Common myeloid progenitor, CD34-positive (primary cell): ENCODE measurements at regions not wholly inside any gene's neighbourhood (a gene's known extent, or its start where the extent isn't known, plus 50 kb on each side); places are given as distances from the start of the nearest gene placed in this dataset.

Source experiments
- CTCF ChIA-PET: fragments of 350-600 bp; sonication (Branson Sonifier 250); formaldehyde crosslinking; loops from one replicate; lab custom pipeline; 2021; ENCODE audit warnings: antibody characterized with exemption; lab: Charles Lee
- POLR2A ChIA-PET: fragments of 350-600 bp; sonication (Branson Sonifier 250); formaldehyde crosslinking; loops from one replicate; lab custom pipeline; 2021; ENCODE audit warnings: antibody characterized with exemption; lab: Charles Lee
- DNase-seq, 3 donors: peaks; one replicate each; pipeline versions ENCODE4 v3.0.0 to v3.0.0-alpha.2; 2013
- H3K27ac ChIP-seq, 2 experiments: 1 replicate in 1 of 2; 2 replicates in 1 of 2; pipeline ENCODE4 v1.7.0; 2013; ENCODE audit warnings: inconsistent platforms in 2 of 2, low read length in 2 of 2, mild to moderate bottlenecking in 2 of 2, low read depth in 1 of 2, moderate library complexity in 1 of 2; ENCODE audit not compliant: severe bottlenecking in 2 of 2, insufficient read depth in 1 of 2, poor library complexity in 1 of 2
- H3K27me3 ChIP-seq, 5 experiments: replicated peaks in 2 of 5; 1 replicate in 3 of 5; 2 replicates in 2 of 5; pipeline versions ENCODE4 v1.6.1 to v1.7.0; 2013; ENCODE audit warnings: low read length in 4 of 5, mild to moderate bottlenecking in 2 of 5, moderate library complexity in 2 of 5, inconsistent platforms in 1 of 5; ENCODE audit not compliant: insufficient read depth in 5 of 5, control insufficient read depth in 4 of 5
- H3K36me3 ChIP-seq, 4 experiments: 1 replicate in 2 of 4; 2 replicates in 2 of 4; pipeline versions ENCODE4 v1.6.1 to v1.7.0; 2013; ENCODE audit warnings: low read length in 3 of 4, control low read depth in 1 of 4, mild to moderate bottlenecking in 1 of 4; ENCODE audit not compliant: control insufficient read depth in 4 of 4, insufficient read depth in 4 of 4
- H3K4me1 ChIP-seq, 4 experiments: 1 replicate in 3 of 4; 2 replicates in 1 of 4; pipeline versions ENCODE4 v1.6.1 to v1.7.1; 2013; ENCODE audit warnings: low read length in 3 of 4, mild to moderate bottlenecking in 3 of 4, control low read depth in 1 of 4, inconsistent platforms in 1 of 4, moderate library complexity in 1 of 4; ENCODE audit not compliant: control insufficient read depth in 4 of 4, insufficient read depth in 4 of 4; ENCODE audit errors: control extremely low read depth in 1 of 4
- H3K4me3 ChIP-seq, 7 experiments: 1 replicate in 4 of 7; 2 replicates in 3 of 7; pipeline versions ENCODE4 v1.5.1 to v1.7.0; 2013; ENCODE audit warnings: mild to moderate bottlenecking in 7 of 7, low read length in 6 of 7, moderate library complexity in 6 of 7, inconsistent platforms in 2 of 7, low read depth in 2 of 7, control low read depth in 1 of 7; ENCODE audit not compliant: insufficient read depth in 4 of 7, control insufficient read depth in 1 of 7; ENCODE audit errors: extremely low read depth in 1 of 7
- H3K9me3 ChIP-seq, 5 experiments: 1 replicate in 4 of 5; 2 replicates in 1 of 5; pipeline versions ENCODE4 v1.6.1 to v1.7.1; 2013; ENCODE audit warnings: low read length in 4 of 5, mild to moderate bottlenecking in 2 of 5, inconsistent platforms in 1 of 5, low read depth in 1 of 5, moderate library complexity in 1 of 5; ENCODE audit not compliant: control insufficient read depth in 4 of 5, insufficient read depth in 2 of 5; ENCODE audit errors: control extremely low read depth in 1 of 5
- WGBS: methylation state at CpG from one replicate; pipeline ENCODE4 v1.1.5; 2013; ENCODE audit not compliant: insufficient coverage; 5-methylcytosine and 5-hydroxymethylcytosine counted together

DNA sequence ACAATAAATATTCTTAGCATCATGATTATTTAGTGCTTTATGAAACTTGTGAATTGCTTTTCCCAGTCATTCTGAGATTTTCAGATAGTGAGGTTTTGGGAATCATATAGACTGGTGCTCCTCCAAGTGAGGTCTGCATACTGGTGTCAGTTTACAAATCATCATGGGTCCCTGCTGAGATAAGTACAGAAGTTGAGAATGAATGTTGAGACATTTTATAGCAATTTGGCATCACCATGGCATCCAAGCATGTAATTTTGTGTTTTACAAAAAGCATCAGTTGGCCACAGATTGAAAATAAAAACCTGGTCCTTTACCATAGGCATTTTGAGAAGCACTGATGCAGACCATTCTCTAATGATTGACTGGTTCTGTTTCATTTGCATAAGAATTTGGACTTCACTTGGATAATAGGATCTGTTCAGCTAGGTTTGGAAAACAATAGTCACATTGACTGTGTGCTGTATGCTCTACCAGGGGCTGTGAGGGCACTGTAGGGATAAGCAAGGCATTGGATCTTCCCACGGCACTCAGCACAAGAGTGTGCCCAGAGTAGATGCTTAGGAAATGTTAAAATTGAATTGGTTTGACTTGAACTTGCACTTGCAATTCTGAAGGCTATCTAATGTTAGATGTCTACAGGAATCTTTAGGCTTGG, 79.0 kb upstream of the JUN start:
- H3K36me3 ChIP-seq: no peaks in the 10 kb centered on the region
- WGBS: 100% methylated on average over 1 of the region's 1 CpG
- no peak for DNase-seq
- H3K9me3 ChIP-seq: no peaks in the 10 kb centered on the region
- ChIA-PET CTCF (interaction anchor here (0.8 kb wide), 1 partner anchor 9 kb away, joined by 3 read pairs; no protein-coding TSS in a partner anchor), POLR2A (no interaction called here)
- no peak overlapping the region for H3K4me3 ChIP-seq
- no peak overlapping the region for H3K27ac ChIP-seq
- no peaks in the 10 kb centered on the region for H3K4me1 ChIP-seq
- no peaks in the 10 kb centered on the region for H3K27me3 ChIP-seq

DNA sequence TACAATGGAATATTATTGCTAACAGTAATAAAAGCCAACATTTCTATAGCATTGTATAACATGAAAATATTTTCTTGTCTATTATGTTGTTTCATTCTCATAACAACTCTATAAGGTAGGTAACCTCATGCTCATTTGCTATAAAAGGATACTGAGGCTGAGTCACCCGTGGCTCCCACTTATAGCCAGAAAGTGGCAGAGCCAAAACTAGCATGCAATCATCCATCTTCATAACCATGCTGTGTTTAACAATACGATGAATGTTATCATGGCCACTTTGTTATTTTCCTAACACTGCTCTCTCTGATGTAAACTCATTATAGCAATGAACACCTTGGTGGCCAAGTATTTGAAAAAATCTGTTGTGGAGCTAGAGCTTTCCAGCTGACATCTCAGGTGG, 80.8 kb upstream of the JUN start:
- no peaks in the 10 kb centered on the region for H3K36me3 ChIP-seq
- ChIA-PET POLR2A (no interaction called here), CTCF (no interaction called here)
- H3K27ac ChIP-seq: no peak overlapping the region
- H3K4me3 ChIP-seq: no peak overlapping the region
- no peak for DNase-seq
- no peaks in the 10 kb centered on the region for H3K27me3 ChIP-seq
- 100% methylated on average over 1 of the region's 2 CpGs for WGBS
- H3K4me1 ChIP-seq: no peaks in the 10 kb centered on the region
- no peaks in the 10 kb centered on the region for H3K9me3 ChIP-seq

DNA sequence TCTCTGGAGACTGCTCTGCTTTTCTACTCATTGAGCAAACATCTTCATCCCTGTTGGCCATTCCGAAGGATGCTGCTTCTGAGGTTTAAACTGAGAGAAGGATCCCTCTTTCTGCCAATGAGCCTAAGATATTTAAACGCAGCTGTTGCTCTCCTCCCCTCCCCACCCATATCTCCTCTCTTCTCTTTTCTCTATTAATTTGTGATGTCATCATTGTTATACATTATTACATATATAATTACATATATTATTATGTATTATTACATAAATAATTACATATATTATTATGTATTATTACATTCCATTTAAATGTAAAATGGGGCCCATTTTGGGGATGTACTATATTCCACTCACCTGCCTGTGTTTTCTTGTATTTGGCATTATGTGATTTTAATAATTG, 82.7 kb upstream of the JUN start:
- POLR2A ChIA-PET: interaction anchor here (0.6 kb wide), 1 partner anchor 30 kb away, joined by 3 read pairs; no protein-coding TSS in a partner anchor

DNA sequence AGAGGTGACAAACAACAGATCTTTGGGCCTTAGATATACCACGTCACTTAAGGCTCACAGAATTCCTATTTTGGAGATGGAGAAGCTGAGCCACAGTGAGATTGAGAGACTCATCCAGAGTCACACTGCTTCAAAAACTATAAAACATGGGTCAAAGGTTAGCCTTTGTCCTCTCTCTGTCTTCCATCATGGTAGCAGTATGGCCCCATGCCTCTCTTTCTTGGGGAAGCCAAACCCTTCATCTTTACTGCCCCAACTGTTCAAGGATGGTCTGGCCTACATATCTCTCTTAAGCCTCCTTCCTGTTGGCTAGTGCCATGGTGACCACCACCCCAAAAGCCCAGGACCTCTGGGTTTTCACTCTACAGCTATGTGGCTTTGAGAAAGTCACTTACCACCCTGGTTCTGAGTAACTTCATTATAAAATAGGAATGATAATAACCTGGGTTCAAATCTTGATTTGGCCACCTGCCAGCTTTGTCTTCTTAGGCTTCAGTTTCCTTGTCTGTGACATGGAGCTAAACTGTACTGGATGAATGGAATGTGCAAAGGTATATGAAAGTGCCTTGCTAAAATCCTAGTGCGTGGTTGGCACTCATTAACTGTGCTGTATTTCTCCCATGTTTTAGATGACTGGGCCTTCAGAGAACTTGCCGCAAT, 85.9 kb upstream of the JUN start:
- Histone ChIP-seq H3K27me3 (no peaks in the 10 kb centered on the region), H3K4me1 (peaks cover 0 to 4% (median 0%) of the 10 kb centered on the region in 4 experiments), H3K4me3 (no peak overlapping the region), H3K9me3 (no peaks in the 10 kb centered on the region), H3K36me3 (no peaks in the 10 kb centered on the region), H3K27ac (no peak overlapping the region)
- ChIA-PET CTCF (interaction anchor here (1.2 kb wide), 1 partner anchor 19 kb away, joined by 3 read pairs; no protein-coding TSS in a partner anchor), POLR2A (no interaction called here)
- DNase-seq: no peak
- WGBS: 97% methylated on average over 3 of the region's 3 CpGs

More for the DNA sequence above, 82.7 kb upstream of the JUN start:
- H3K36me3 ChIP-seq: no peaks in the 10 kb centered on the region
- no peaks in the 10 kb centered on the region for H3K27me3 ChIP-seq
- no peak for DNase-seq
- CTCF ChIA-PET: interaction anchor here (1.0 kb wide), 1 partner anchor 10 kb away, joined by 3 read pairs; no protein-coding TSS in a partner anchor
- WGBS: no CpG with 5 or more reads among the region's 2 CpGs
- H3K4me3 ChIP-seq: no peak overlapping the region
- peaks cover 0 to 4% (median 0%) of the 10 kb centered on the region in 4 experiments for H3K4me1 ChIP-seq
- H3K9me3 ChIP-seq: no peaks in the 10 kb centered on the region
- no peak overlapping the region for H3K27ac ChIP-seq

DNA sequence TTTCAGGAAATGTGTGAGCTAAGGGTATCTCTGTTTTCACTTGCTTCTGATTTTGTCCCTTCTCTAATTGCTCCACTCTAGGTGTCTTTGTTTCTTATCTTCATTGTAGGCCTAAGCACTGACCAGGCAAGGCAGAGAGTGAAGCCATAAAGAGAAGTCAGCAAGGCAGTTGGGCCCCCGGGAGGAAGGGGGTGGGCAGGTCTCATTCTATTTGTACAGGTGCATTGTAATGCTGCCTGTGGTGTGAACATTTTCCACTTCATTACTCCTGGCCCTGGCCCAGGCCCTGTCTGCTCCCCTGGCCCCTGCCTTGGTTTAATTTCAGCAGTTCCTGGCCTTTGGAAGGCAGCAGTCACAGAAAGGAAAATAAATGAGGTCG, 86.4 kb upstream of the JUN start:
- 17% methylated on average over 1 of the region's 2 CpGs for WGBS
- no peaks in the 10 kb centered on the region for H3K36me3 ChIP-seq
- no peak overlapping the region for H3K4me3 ChIP-seq
- no peaks in the 10 kb centered on the region for H3K9me3 ChIP-seq
- H3K27ac ChIP-seq: no peak overlapping the region
- POLR2A ChIA-PET: no interaction called here
- H3K4me1 ChIP-seq: peaks cover 0 to 4% (median 0%) of the 10 kb centered on the region in 4 experiments
- CTCF ChIA-PET: interaction anchor here (1.2 kb wide), 1 partner anchor 19 kb away, joined by 3 read pairs; no protein-coding TSS in a partner anchor
- no peaks in the 10 kb centered on the region for H3K27me3 ChIP-seq
- no peak for DNase-seq

DNA sequence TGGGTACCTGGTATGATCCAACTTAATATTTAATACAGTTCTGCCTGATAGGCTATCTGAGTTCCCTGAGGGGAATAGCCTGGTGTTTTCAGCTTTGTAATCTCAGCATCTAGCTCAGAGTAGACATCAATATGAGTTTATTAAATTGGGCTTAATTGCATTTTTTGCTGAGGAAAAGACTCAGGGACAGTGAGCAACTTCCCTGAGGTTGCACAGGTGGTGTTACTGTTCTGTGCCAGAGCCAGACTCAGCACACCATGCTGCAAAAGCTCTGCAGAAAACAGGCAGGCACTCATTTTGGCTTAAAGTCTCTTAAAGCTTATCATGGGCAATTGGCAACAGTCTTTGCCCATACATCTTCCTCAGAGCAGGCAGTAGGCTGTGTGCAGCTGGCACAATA, 90.5 kb upstream of the JUN start:
- Histone ChIP-seq H3K4me1 (peaks cover 0 to 4% (median 0%) of the 10 kb centered on the region in 4 experiments), H3K27me3 (no peaks in the 10 kb centered on the region), H3K9me3 (no peaks in the 10 kb centered on the region), H3K27ac (no peak overlapping the region), H3K36me3 (no peaks in the 10 kb centered on the region), H3K4me3 (no peak overlapping the region)
- CTCF ChIA-PET: interaction anchor here (0.8 to 1.1 kb wide), 2 partner anchors 15 to 21 kb away, joined by 3 read pairs; no protein-coding TSS in a partner anchor
- DNase-seq: no peak
- POLR2A ChIA-PET: no interaction called here
